H1 (cell line): ENCODE measurements at regions not wholly inside any gene's neighbourhood (a gene's known extent, or its start where the extent isn't known, plus 50 kb on each side); places are given as distances from the start of the nearest gene placed in this dataset.

Source experiments
- EP300 ChIP-seq, 2 experiments: IDR thresholded peaks; 1 replicate in 1 of 2; 2 replicates in 1 of 2; pipeline ENCODE4 v1.6.1; 2011 to 2012; ENCODE audit warnings: low read depth in 2 of 2, low read length in 2 of 2, mild to moderate bottlenecking in 2 of 2, borderline replicate concordance in 1 of 2, inconsistent platforms in 1 of 2, moderate library complexity in 1 of 2
- SP1 ChIP-seq: IDR thresholded peaks from 2 replicates; pipeline ENCODE4 v1.6.1; 2011; ENCODE audit warnings: low read depth, low read length
- ZNF274 ChIP-seq: IDR thresholded peaks from 2 replicates; pipeline ENCODE4 v1.7.0; 2012; ENCODE audit warnings: low read length, borderline replicate concordance; ENCODE audit errors: extremely low read depth

DNA sequence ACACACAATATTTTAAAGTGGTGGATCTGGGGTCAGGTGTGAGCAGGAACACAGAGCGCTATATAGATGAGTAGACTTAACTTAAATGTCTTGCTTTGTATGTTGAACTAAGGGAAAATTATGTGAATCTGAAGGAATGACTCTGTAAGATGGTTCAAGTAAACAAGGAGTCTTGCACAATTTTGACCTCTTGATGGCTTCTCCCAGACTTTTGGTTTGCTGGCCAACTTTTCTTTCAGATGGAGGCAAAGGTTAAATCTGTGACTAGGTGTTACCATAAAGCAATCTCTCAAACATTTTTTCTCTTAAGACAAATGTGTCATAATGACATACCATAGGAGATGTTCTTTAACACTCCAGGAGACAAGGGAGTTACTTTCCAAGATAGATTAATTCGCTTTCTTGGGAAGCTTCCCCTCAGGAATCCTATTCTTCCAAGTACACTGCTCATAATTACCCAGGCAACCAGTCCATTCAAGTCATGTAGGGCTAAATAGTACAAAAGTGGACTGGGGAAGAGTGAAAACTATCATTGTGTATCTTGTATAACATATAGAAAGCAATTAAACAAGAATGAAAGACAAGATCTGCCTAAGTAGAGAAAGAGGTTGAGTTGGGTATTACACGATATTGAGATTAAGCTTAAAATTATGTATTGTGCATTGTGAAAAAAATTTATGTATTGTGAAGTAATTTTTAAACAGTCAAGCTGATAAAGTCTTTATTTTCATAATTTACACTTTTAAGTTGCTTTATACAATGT, 60.3 kb upstream of the SLC27A6 start (continued):
- TF ChIP-seq SP1: no peak
- TF ChIP-seq ZNF274: no peak
- TF ChIP-seq EP300 (IDR thresholded peaks at IDR 0.05; ENCODE audit: borderline replicate concordance in 1 of 2, low read depth in 2 of 2, low read length in 2 of 2): no peak
